Esophagus squamous epithelium (tissue), 5 donors: ENCODE measurements at regions not wholly inside any gene's neighbourhood (a gene's known extent, or its start where the extent isn't known, plus 50 kb on each side); places are given as distances from the start of the nearest gene placed in this dataset.

Experiments
- DNase-seq: peaks from one replicate; lab custom pipeline; 2025; lab: John Stamatoyannopoulos, UW
- H3K27ac ChIP-seq, 4 donors: fragments of 200-600 bp; sonication (generic); one replicate each; pipeline ENCODE4 v1.5.1; 2016 to 2019; ENCODE audit warnings: mild to moderate bottlenecking in 1 of 4
- H3K27me3 ChIP-seq, 4 donors: fragments of 200-600 bp; sonication (generic); 1 replicate in 3 of 4; 2 replicates in 1 of 4; pipeline versions ENCODE4 v1.5.1 to v1.6.0; 2017 to 2021; ENCODE audit warnings: antibody characterized with exemption in 1 of 4
- H3K36me3 ChIP-seq, 3 donors: fragments of 200-600 bp; sonication (generic); one replicate each; pipeline ENCODE4 v1.5.1; 2016 to 2019
- H3K4me1 ChIP-seq, 3 donors: fragments of 200-600 bp; sonication (generic); one replicate each; pipeline ENCODE4 v1.5.1; 2017 to 2019
- H3K4me3 ChIP-seq, 4 donors: fragments of 200-600 bp; sonication (generic); 1 replicate in 3 of 4; 2 replicates in 1 of 4; pipeline ENCODE4 v1.5.1; 2016 to 2019; ENCODE audit warnings: mild to moderate bottlenecking in 2 of 4, moderate library complexity in 1 of 4
- H3K9me3 ChIP-seq, 3 donors: fragments of 200-600 bp; sonication (generic); one replicate each; pipeline ENCODE4 v1.5.1; 2016 to 2019
- POLR2A ChIP-seq, 4 donors: fragments of 450-650 bp; IDR thresholded peaks; one replicate each; pipeline ENCODE4 v1.6.1; 2017; ENCODE audit warnings: antibody characterized with exemption in 4 of 4, mild to moderate bottlenecking in 4 of 4, moderate library complexity in 3 of 4
- WGBS, 2 donors: methylation state at CpG; one replicate each; pipeline ENCODE4 v1.1.5; 2018; 5-methylcytosine and 5-hydroxymethylcytosine counted together
- intact Hi-C: fragments of 100-400 bp; cut with DNase I; formaldehyde crosslinking; loops from one replicate; pipeline ENCODE4 v1.15.0; 2022
- TF ChIP-seq, protein P1 (sequence below), 6 experiments: fragments of 450-650 bp in 4 of 6; fragments of 200-600 bp in 2 of 6; sonication (generic) in 2 of 6; IDR thresholded peaks; one replicate each; pipeline ENCODE4 v1.5.1; 2016 to 2019; ENCODE audit warnings: antibody characterized with exemption in 6 of 6, mild to moderate bottlenecking in 4 of 6, moderate library complexity in 4 of 6
- donor health status: DM: yes; HTN: yes; CAD: no.

DNA sequence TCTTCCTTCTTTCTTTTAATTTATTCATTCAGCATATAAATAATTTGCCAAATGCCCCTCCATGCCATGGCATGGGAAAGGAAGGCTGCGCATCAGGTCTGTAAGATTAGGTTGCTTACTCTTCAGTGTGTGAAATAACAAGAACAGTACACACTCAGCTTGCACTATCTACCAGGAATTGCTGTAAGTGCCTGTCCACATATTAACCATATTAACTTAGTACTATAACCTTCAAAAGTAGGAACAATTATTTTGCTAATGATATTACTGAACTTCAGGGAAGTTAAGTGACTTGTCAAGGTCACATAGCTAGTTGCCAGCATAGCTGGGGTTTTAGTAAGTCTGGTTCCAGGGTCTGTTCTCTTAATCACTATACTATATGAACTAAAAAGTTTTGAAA, 89.2 kb upstream of the PMFBP1 start:
- Histone ChIP-seq H3K9me3 (no peaks in the 10 kb centered on the region), H3K4me1 (no peaks in the 10 kb centered on the region), H3K36me3 (no peaks in the 10 kb centered on the region), H3K27me3 (no peaks in the 10 kb centered on the region), H3K27ac (no peak overlapping the region), H3K4me3 (no peak overlapping the region)
- WGBS, 2 donors: 91 to 100% methylated on average over 1 of the region's 1 CpG
- TF ChIP-seq, protein P1, sequence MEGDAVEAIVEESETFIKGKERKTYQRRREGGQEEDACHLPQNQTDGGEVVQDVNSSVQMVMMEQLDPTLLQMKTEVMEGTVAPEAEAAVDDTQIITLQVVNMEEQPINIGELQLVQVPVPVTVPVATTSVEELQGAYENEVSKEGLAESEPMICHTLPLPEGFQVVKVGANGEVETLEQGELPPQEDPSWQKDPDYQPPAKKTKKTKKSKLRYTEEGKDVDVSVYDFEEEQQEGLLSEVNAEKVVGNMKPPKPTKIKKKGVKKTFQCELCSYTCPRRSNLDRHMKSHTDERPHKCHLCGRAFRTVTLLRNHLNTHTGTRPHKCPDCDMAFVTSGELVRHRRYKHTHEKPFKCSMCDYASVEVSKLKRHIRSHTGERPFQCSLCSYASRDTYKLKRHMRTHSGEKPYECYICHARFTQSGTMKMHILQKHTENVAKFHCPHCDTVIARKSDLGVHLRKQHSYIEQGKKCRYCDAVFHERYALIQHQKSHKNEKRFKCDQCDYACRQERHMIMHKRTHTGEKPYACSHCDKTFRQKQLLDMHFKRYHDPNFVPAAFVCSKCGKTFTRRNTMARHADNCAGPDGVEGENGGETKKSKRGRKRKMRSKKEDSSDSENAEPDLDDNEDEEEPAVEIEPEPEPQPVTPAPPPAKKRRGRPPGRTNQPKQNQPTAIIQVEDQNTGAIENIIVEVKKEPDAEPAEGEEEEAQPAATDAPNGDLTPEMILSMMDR (IDR thresholded peaks at IDR 0.05): no peak
- TF ChIP-seq POLR2A (IDR thresholded peaks at IDR 0.05): no peak
- intact Hi-C loops: no loop called here
- no peak for DNase-seq

DNA sequence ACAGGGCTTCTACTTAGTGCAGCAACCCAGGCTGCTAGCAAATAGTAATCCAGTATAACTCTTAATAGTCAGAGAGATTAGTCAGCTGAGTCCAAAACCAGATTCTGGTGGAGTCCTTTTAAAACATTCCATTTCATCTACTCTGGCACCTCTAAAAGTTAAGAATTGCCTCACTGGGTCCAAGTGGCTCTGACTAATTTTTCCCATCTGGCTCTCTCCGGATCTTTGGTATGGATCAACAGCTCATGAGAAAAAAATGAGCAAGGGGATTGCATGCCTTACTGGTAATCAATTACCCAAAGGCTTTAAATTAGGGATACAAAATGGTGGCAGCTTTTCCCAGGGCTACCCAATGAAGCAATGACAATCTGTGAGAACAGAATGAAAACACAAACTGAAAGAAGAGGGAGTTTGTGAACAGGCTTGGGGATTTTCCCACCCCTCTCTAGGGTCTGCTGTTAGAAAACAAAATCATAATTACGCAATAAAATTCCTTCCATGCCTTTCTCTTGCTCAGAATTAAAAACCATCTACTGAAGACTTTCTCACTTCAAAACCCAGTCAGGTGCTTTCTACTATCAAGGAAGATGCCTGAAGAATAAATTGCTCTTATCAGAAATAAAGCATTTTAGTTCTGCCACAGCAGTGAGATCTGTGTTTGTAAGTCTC, 84.6 kb upstream of the PMFBP1 start:
- H3K27me3 ChIP-seq: no peaks in the 10 kb centered on the region
- no peaks in the 10 kb centered on the region for H3K4me1 ChIP-seq
- DNase-seq: no peak
- H3K36me3 ChIP-seq: no peaks in the 10 kb centered on the region
- intact Hi-C loops: no loop called here
- no peak overlapping the region for H3K27ac ChIP-seq
- WGBS, 2 donors: 73 to 78% methylated on average over 2 of the region's 2 CpGs
- no peak overlapping the region for H3K4me3 ChIP-seq
- no peaks in the 10 kb centered on the region for H3K9me3 ChIP-seq
- TF ChIP-seq, protein P1 (IDR thresholded peaks at IDR 0.05): no peak
- TF ChIP-seq POLR2A (IDR thresholded peaks at IDR 0.05): no peak

DNA sequence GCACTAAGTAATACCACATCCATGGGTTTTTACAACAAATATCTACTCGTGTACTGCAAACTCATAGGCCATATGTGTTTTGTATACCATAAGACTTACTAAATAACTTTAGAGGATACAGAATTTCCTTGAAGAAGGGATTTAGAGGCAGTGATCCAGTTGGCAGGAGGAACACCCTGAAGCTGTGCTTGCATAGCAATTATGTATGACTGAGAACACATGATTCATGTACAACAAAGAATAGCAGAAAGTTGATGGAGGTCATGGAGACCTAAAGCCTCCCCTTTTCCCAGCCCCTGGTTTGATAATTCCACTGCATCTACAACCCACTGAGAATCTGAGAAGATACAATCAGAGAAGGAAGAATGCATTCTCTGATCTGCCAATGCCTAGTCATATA, 83.8 kb upstream of the PMFBP1 start:
- DNase-seq: no peak
- Histone ChIP-seq H3K27ac (no peak overlapping the region), H3K36me3 (no peaks in the 10 kb centered on the region), H3K27me3 (no peaks in the 10 kb centered on the region), H3K9me3 (no peaks in the 10 kb centered on the region), H3K4me3 (no peak overlapping the region), H3K4me1 (no peaks in the 10 kb centered on the region)
- TF ChIP-seq POLR2A (IDR thresholded peaks at IDR 0.05): no peak
- TF ChIP-seq, protein P1 (IDR thresholded peaks at IDR 0.05): no peak
- intact Hi-C loops: no loop called here
- 50 to 57% methylated on average over 1 of the region's 1 CpG for WGBS, 2 donors

DNA sequence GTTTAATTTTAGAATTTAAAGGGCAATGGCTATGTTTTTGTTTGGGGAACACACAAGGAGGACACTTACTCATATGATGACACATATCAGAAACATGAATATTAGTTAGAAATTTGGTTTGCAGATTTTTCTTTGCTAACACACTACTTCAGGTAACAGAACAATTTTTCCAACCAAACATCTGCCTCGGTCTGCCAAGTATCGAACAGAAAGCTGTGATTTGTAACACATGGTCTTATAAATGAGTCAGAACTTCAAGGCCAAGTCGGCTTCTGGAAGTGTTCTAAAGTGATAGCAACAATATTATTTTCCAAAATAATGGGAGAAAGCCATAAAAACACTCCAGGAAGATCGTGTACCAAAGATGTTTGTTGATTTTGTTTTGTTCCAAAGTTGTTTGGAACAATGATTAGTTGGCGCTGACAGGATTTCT, 75.9 kb upstream of the PMFBP1 start:
- no peaks in the 10 kb centered on the region for H3K9me3 ChIP-seq
- H3K4me3 ChIP-seq: no peak overlapping the region
- intact Hi-C loops: no loop called here
- no peaks in the 10 kb centered on the region for H3K36me3 ChIP-seq
- 44 to 72% methylated on average over 5 of the region's 5 CpGs for WGBS, 2 donors
- TF ChIP-seq POLR2A (IDR thresholded peaks at IDR 0.05): no peak
- TF ChIP-seq, protein P1 (IDR thresholded peaks at IDR 0.05): no peak
- DNase-seq: no peak
- no peak overlapping the region for H3K27ac ChIP-seq
- H3K27me3 ChIP-seq: no peaks in the 10 kb centered on the region
- no peaks in the 10 kb centered on the region for H3K4me1 ChIP-seq

DNA sequence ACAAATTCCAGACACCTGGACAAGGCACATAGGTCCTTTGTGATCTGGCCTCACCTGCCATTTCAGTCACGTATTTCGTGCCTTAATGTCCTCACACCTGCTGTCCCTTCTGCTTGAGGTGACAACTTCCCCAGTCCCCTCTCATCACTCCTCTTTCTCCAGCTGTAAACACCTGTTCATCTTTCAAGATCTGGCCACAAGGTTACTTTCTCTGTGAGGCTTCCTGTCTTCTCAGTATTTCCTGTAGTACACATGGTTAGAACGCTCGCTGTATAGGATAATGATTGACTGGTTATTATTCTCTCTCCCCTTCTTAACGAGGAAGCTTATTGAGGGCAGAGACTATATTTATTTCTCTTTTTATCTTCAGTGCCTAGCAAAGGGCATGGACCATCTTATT, 74.5 kb upstream of the PMFBP1 start:
- H3K4me3 ChIP-seq: no peak overlapping the region
- H3K9me3 ChIP-seq: no peaks in the 10 kb centered on the region
- H3K36me3 ChIP-seq: no peaks in the 10 kb centered on the region
- WGBS, 2 donors: 63 to 88% methylated on average over 3 to 5 of the region's 5 CpGs
- TF ChIP-seq, protein P1 (IDR thresholded peaks at IDR 0.05): no peak
- no peak for TF ChIP-seq POLR2A (IDR thresholded peaks at IDR 0.05)
- intact Hi-C loops: no loop called here
- H3K27me3 ChIP-seq: no peaks in the 10 kb centered on the region
- DNase-seq: no peak
- H3K4me1 ChIP-seq: no peaks in the 10 kb centered on the region
- no peak overlapping the region for H3K27ac ChIP-seq
